H1 (cell line): ENCODE measurements at regions not wholly inside any gene's neighbourhood (a gene's known extent, or its start where the extent isn't known, plus 50 kb on each side); places are given as distances from the start of the nearest gene placed in this dataset.

Experiments used
- CTCF ChIA-PET: fragments of 300-600 bp; sonication (Branson Sonifier 250); formaldehyde crosslinking; loops from one replicate; lab custom pipeline; 2021; ENCODE audit not compliant: partially characterized antibody; lab: Charles Lee
- POLR2A ChIA-PET: fragments of 300-600 bp; sonication (Branson Sonifier 250); formaldehyde crosslinking; loops from one replicate; lab custom pipeline; 2021; ENCODE audit warnings: inconsistent platforms; ENCODE audit not compliant: partially characterized antibody; lab: Charles Lee
- DNase-seq, 2 experiments: peaks; one replicate each; pipeline versions ENCODE4 v3.0.0 to v3.0.0-alpha.2; 2010 to 2022; ENCODE audit warnings: low spot score in 2 of 2, low read depth in 1 of 2, mixed read lengths in 1 of 2
- FAIRE-seq: peaks from 2 replicates; lab custom pipeline; 2011; peaks lifted over from hg19 to GRCh38; lab: Jason Lieb, UNC
- H2AFZ ChIP-seq: 2 replicates; pipeline ENCODE4 v1.8.1; 2012; ENCODE audit warnings: low read length, inconsistent platforms
- H2AK5ac ChIP-seq: 2 replicates; pipeline ENCODE4 v1.6.1; 2013; ENCODE audit warnings: low read depth, low read length
- H2BK120ac ChIP-seq: replicated peaks from 2 replicates; pipeline ENCODE3; 2013; ENCODE audit warnings: low read depth, low read length, inconsistent platforms
- H2BK12ac ChIP-seq: 2 replicates; pipeline ENCODE4 v1.6.1; 2013; ENCODE audit warnings: low read depth, low read length
- H2BK15ac ChIP-seq: 2 replicates; pipeline ENCODE4 v1.6.1; 2013; ENCODE audit warnings: low read length
- H2BK20ac ChIP-seq: 2 replicates; pipeline ENCODE4 v1.6.1; 2013; ENCODE audit warnings: low read length
- H2BK5ac ChIP-seq: 2 replicates; pipeline ENCODE4 v1.6.1; 2013; ENCODE audit warnings: low read depth, low read length
- H3K14ac ChIP-seq: 2 replicates; pipeline ENCODE4 v1.6.1; 2013; ENCODE audit warnings: inconsistent platforms; ENCODE audit not compliant: insufficient read length
- H3K18ac ChIP-seq: 2 replicates; pipeline ENCODE4 v1.6.1; 2013; ENCODE audit warnings: low read length; ENCODE audit errors: extremely low read depth
- H3K23ac ChIP-seq: 2 replicates; pipeline ENCODE4 v1.6.1; 2013; ENCODE audit warnings: inconsistent platforms; ENCODE audit not compliant: insufficient read length
- H3K23me2 ChIP-seq: 2 replicates; pipeline ENCODE4 v1.6.1; 2013; ENCODE audit warnings: low read depth, low read length
- H3K27ac ChIP-seq: 2 replicates; pipeline ENCODE4 v1.6.1; 2011; ENCODE audit warnings: low read depth, low read length, inconsistent platforms
- H3K27me3 ChIP-seq, 4 experiments: replicated peaks in 1 of 4; 1 replicate in 1 of 4; 2 replicates in 3 of 4; pipeline versions ENCODE4 v1.6.1 to v1.8.1; 2011 to 2013; ENCODE audit warnings: low read length in 3 of 4, mild to moderate bottlenecking in 3 of 4, inconsistent platforms in 2 of 4, mixed read lengths in 2 of 4, moderate library complexity in 1 of 4; ENCODE audit not compliant: control insufficient read depth in 3 of 4, insufficient read depth in 3 of 4; ENCODE audit errors: extremely low read depth in 1 of 4
- H3K36me3 ChIP-seq, 4 experiments: 2 replicates each; pipeline versions ENCODE4 v1.6.1 to v1.8.1; 2011 to 2013; ENCODE audit warnings: mild to moderate bottlenecking in 4 of 4, low read length in 3 of 4, moderate library complexity in 2 of 4, control low read depth in 1 of 4, inconsistent platforms in 1 of 4; ENCODE audit not compliant: insufficient read depth in 4 of 4, control insufficient read depth in 2 of 4
- H3K4ac ChIP-seq: replicated peaks from 2 replicates; pipeline ENCODE3; 2013; ENCODE audit warnings: low read length, low read depth, mixed read lengths, inconsistent platforms; ENCODE audit not compliant: insufficient read length
- H3K4me1 ChIP-seq, 4 experiments: replicated peaks in 1 of 4; 1 replicate in 1 of 4; 2 replicates in 3 of 4; pipeline versions ENCODE4 v1.6.1 to v1.8.1; 2011 to 2013; ENCODE audit warnings: low read length in 3 of 4, inconsistent platforms in 2 of 4, mixed read lengths in 1 of 4; ENCODE audit not compliant: insufficient read depth in 4 of 4, control insufficient read depth in 3 of 4
- H3K4me2 ChIP-seq, 2 experiments: 2 replicates each; pipeline versions ENCODE4 v1.6.1 to v1.8.1; 2011 to 2013; ENCODE audit warnings: low read depth in 2 of 2, low read length in 2 of 2, control low read depth in 1 of 2, inconsistent platforms in 1 of 2, mild to moderate bottlenecking in 1 of 2; ENCODE audit not compliant: insufficient read depth in 1 of 2
- H3K4me3 ChIP-seq, 4 experiments: fragments of 200-600, 300-600 bp in 1 of 4; sonication (generic), shearing (Covaris generic), sonication (Bioruptor Twin) in 1 of 4; 2 replicates each; pipeline versions ENCODE4 v1.5.1 to v1.8.1; 2011 to 2016; ENCODE audit warnings: low read length in 4 of 4, low read depth in 3 of 4, control low read depth in 2 of 4, inconsistent platforms in 2 of 4, mild to moderate bottlenecking in 2 of 4, mixed read lengths in 1 of 4, moderate library complexity in 1 of 4; ENCODE audit not compliant: insufficient read depth in 2 of 4; ENCODE audit errors: extremely low read depth in 1 of 4
- H3K56ac ChIP-seq: replicated peaks from 2 replicates; pipeline ENCODE3; 2013; ENCODE audit warnings: low read depth, mild to moderate bottlenecking, mixed read lengths, low read length, inconsistent platforms; ENCODE audit not compliant: insufficient read length
- H3K79me1 ChIP-seq: 2 replicates; pipeline ENCODE4 v1.6.1; 2013; ENCODE audit warnings: low read depth, low read length, control low read depth
- H3K79me2 ChIP-seq, 2 experiments: 2 replicates each; pipeline versions ENCODE4 v1.6.1 to v1.8.1; 2012 to 2013; ENCODE audit warnings: low read length in 2 of 2, mild to moderate bottlenecking in 2 of 2, inconsistent platforms in 1 of 2; ENCODE audit not compliant: insufficient read depth in 2 of 2, control insufficient read depth in 1 of 2
- H3K9ac ChIP-seq, 4 experiments: replicated peaks in 1 of 4; 1 replicate in 1 of 4; 2 replicates in 3 of 4; pipeline versions ENCODE4 v1.6.1 to v1.8.1; 2011 to 2013; ENCODE audit warnings: low read depth in 3 of 4, low read length in 3 of 4, control low read depth in 2 of 4, mild to moderate bottlenecking in 2 of 4, moderate library complexity in 2 of 4, inconsistent platforms in 1 of 4; ENCODE audit errors: extremely low read depth in 1 of 4
- H3K9me3 ChIP-seq, 2 experiments: 2 replicates each; pipeline versions ENCODE4 v1.6.1 to v1.8.1; 2012 to 2013; ENCODE audit warnings: mild to moderate bottlenecking in 2 of 2, moderate library complexity in 2 of 2, control low read depth in 1 of 2, inconsistent platforms in 1 of 2, low read depth in 1 of 2, low read length in 1 of 2, mixed read lengths in 1 of 2; ENCODE audit not compliant: insufficient read depth in 2 of 2
- H4K20me1 ChIP-seq, 2 experiments: replicated peaks in 1 of 2; 2 replicates each; pipeline versions ENCODE3 to v1.8.1; 2011 to 2013; ENCODE audit warnings: inconsistent platforms in 2 of 2, low read length in 2 of 2, mild to moderate bottlenecking in 1 of 2; ENCODE audit not compliant: insufficient read depth in 2 of 2, control insufficient read depth in 1 of 2
- H4K5ac ChIP-seq: 2 replicates; pipeline ENCODE4 v1.6.1; 2013; ENCODE audit warnings: low read length, low read depth, mixed read lengths, inconsistent platforms; ENCODE audit not compliant: insufficient read length
- H4K8ac ChIP-seq: 2 replicates; pipeline ENCODE4 v1.8.0; 2013; ENCODE audit warnings: mild to moderate bottlenecking, moderate library complexity, low read length, inconsistent platforms; ENCODE audit not compliant: insufficient read depth; ENCODE audit errors: extremely low read depth
- H4K91ac ChIP-seq: replicated peaks from 2 replicates; pipeline ENCODE3; 2013; ENCODE audit warnings: low read length, mixed read lengths, inconsistent platforms; ENCODE audit not compliant: insufficient read length
- ATF3 ChIP-seq: IDR thresholded peaks from 2 replicates; pipeline ENCODE4 v1.6.1; 2011; ENCODE audit warnings: low read depth, mild to moderate bottlenecking, low read length; ENCODE audit not compliant: insufficient read depth
- CHD1 ChIP-seq: IDR thresholded peaks from 2 replicates; pipeline ENCODE4 v1.6.1; 2012; ENCODE audit warnings: low read depth, low read length, improper control_type of control experiment
- E2F6 ChIP-seq: IDR thresholded peaks from 2 replicates; pipeline ENCODE4 v1.6.1; 2012; ENCODE audit warnings: inconsistent platforms
- GTF2F1 ChIP-seq: IDR thresholded peaks from 2 replicates; pipeline ENCODE4 v1.6.1; 2012; ENCODE audit warnings: low read depth, low read length, improper control_type of control experiment, borderline replicate concordance
- JUND ChIP-seq: IDR thresholded peaks from 2 replicates; pipeline ENCODE4 v1.6.1; 2011; ENCODE audit warnings: mild to moderate bottlenecking, improper control_type of control experiment, low read length
- KDM5A ChIP-seq: fragments of 200-600 bp; IDR thresholded peaks from 2 replicates; pipeline ENCODE4 v1.7.1; 2012; ENCODE audit warnings: mild to moderate bottlenecking, low read length, inconsistent platforms, mixed read lengths
- POLR2A ChIP-seq, 2 experiments: IDR thresholded peaks; 1 replicate in 1 of 2; 2 replicates in 1 of 2; pipeline ENCODE4 v1.6.1; 2011; ENCODE audit warnings: low read depth in 2 of 2, low read length in 2 of 2, mild to moderate bottlenecking in 2 of 2; ENCODE audit errors: control extremely low read depth in 1 of 2
- POU5F1 ChIP-seq: IDR thresholded peaks from 2 replicates; pipeline ENCODE4 v1.6.1; 2011; ENCODE audit warnings: low read depth, mild to moderate bottlenecking, low read length, moderate library complexity
- RBBP5 ChIP-seq: IDR thresholded peaks from 2 replicates; pipeline ENCODE4 v1.7.1; 2012; ENCODE audit warnings: low read depth, mild to moderate bottlenecking, inconsistent platforms, low read length, moderate library complexity, borderline replicate concordance
- RFX5 ChIP-seq: IDR thresholded peaks from 2 replicates; pipeline ENCODE4 v1.6.1; 2011; ENCODE audit warnings: low read depth, low read length, improper control_type of control experiment, borderline replicate concordance
- SAP30 ChIP-seq: fragments of 300-600 bp; sonication (generic); IDR thresholded peaks from 2 replicates; pipeline ENCODE4 v1.7.1; 2012; ENCODE audit warnings: low read length, moderate library complexity, mild to moderate bottlenecking, inconsistent platforms; ENCODE audit not compliant: insufficient read depth, insufficient replicate concordance
- SP1 ChIP-seq: IDR thresholded peaks from 2 replicates; pipeline ENCODE4 v1.6.1; 2011; ENCODE audit warnings: low read depth, low read length
- ZNF274 ChIP-seq: IDR thresholded peaks from 2 replicates; pipeline ENCODE4 v1.7.0; 2012; ENCODE audit warnings: low read length, borderline replicate concordance; ENCODE audit errors: extremely low read depth

GRCh38 chr15:85326291-85326690 is 54.1 kb upstream of the AKAP13 start:
- Histone ChIP-seq H2BK120ac (no peak overlapping the region), H3K56ac (no peak overlapping the region), H4K91ac (no peak overlapping the region), H2BK15ac (no peak overlapping the region), H3K23ac (no peak overlapping the region), H2BK20ac (no peak overlapping the region), H3K36me3 (no peaks in the 10 kb centered on the region), H3K4me1 (peaks cover 0 to 4% (median 1%) of the 10 kb centered on the region in 4 experiments; a peak in 2 of 7 replicates), H3K79me2 (no peaks in the 10 kb centered on the region), H4K5ac (no peak overlapping the region), H2AFZ (no peak overlapping the region), H4K20me1 (no peaks in the 10 kb centered on the region), H3K27ac (no peak overlapping the region), H3K4me3 (no peak overlapping the region), H3K4ac (no peak overlapping the region), H3K14ac (no peak overlapping the region), H3K23me2 (no peaks in the 10 kb centered on the region), H2BK12ac (no peak overlapping the region), H3K18ac (no peak overlapping the region), H3K79me1 (no peaks in the 10 kb centered on the region), H2AK5ac (no peak overlapping the region), H3K9me3 (no peaks in the 10 kb centered on the region; a peak in 1 of 4 replicates), H3K9ac (no peak overlapping the region), H3K27me3 (no peaks in the 10 kb centered on the region), H4K8ac (no peak overlapping the region), H2BK5ac (no peak overlapping the region), H3K4me2 (no peak overlapping the region)
- DNase-seq: no peak
- POLR2A ChIA-PET: no interaction called here
- FAIRE-seq: no peak
- CTCF ChIA-PET: interaction anchor here (0.5 to 2.5 kb wide), 4 partner anchors 8 to 114 kb away, joined by 3 to 9 read pairs (median 5); no protein-coding TSS in a partner anchor
- no peak for TF ChIP-seq KDM5A
- no peak for TF ChIP-seq E2F6
- no peak for TF ChIP-seq GTF2F1
- TF ChIP-seq ZNF274: no peak
- no peak for TF ChIP-seq CHD1
- no peak for TF ChIP-seq SP1
- no peak for TF ChIP-seq POLR2A (IDR thresholded peaks at IDR 0.05; ENCODE audit: control extremely low read depth in 1 of 2, low read depth in 2 of 2, low read length in 2 of 2)
- TF ChIP-seq ATF3: no peak
- TF ChIP-seq RFX5: no peak
- TF ChIP-seq SAP30: no peak
- no peak for TF ChIP-seq JUND
- TF ChIP-seq RBBP5: no peak
- TF ChIP-seq POU5F1: no peak
